ENCODE measurements at regions not wholly inside any gene's neighbourhood (a gene's known extent, or its start where the extent isn't known, plus 50 kb on each side); places are given as distances from the start of the nearest gene placed in this dataset.

DNA sequence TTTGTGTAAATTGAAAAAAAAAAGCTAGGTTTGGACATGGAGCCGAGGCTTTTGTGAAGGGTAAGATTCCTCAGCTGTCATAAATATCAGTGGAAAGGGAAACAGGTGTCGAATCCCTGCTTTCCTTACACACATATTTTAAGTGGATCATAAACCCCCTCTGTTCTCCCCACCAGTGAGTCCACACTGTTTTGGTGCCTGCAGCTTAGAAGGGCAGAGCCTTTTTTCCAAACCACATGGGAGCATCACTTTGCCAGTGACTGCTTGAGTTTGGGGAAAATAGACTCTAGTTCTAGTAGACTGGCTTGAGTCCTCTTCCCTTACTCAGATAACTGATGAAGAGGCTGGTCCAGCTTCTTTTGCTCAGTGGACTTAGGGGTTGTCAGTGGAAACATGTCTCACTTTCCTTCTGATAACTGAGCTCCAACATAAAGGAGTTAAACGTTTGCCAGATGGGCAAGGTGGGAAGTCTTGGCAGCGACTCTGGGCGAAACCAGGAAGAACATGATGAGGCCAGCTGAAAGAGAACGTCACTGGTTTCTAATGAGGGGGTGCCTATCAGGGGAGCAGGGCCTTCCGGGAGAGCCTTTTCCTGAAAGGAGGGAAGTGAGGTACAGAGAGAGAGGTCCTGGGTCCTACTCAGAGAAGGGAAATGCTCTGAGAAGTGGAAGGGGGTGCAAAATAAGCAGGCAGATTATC, 168.1 kb upstream of the PARP11 start:
- TF ChIP-seq CTCF (IDR thresholded peaks at IDR 0.05) (no peak), POLR2A (IDR thresholded peaks at IDR 0.05) (no peak), POLR2AphosphoS5 (IDR thresholded peaks at IDR 0.05) (no peak), EP300 (IDR thresholded peaks at IDR 0.05) (no peak)

Data from suprapubic skin (tissue), 4 donors.